ENCODE measurements at regions not wholly inside any gene's neighbourhood (a gene's known extent, or its start where the extent isn't known, plus 50 kb on each side); places are given as distances from the start of the nearest gene placed in this dataset.
"Not testable (repeated sequence)": the region's sequence is repeated elsewhere in the genome, so short reads cannot be mapped to it uniquely, and the experiment has no call there.

- DNase-seq (ENCODE audit: low read depth, low spot score) = no peak
- H3K4me3 ChIP-seq (ENCODE audit: low read depth, low read length) = no peak overlapping the region
- TF ChIP-seq, protein P1, sequence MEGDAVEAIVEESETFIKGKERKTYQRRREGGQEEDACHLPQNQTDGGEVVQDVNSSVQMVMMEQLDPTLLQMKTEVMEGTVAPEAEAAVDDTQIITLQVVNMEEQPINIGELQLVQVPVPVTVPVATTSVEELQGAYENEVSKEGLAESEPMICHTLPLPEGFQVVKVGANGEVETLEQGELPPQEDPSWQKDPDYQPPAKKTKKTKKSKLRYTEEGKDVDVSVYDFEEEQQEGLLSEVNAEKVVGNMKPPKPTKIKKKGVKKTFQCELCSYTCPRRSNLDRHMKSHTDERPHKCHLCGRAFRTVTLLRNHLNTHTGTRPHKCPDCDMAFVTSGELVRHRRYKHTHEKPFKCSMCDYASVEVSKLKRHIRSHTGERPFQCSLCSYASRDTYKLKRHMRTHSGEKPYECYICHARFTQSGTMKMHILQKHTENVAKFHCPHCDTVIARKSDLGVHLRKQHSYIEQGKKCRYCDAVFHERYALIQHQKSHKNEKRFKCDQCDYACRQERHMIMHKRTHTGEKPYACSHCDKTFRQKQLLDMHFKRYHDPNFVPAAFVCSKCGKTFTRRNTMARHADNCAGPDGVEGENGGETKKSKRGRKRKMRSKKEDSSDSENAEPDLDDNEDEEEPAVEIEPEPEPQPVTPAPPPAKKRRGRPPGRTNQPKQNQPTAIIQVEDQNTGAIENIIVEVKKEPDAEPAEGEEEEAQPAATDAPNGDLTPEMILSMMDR (IDR thresholded peaks at IDR 0.05; ENCODE audit: insufficient read depth, low read length, missing control alignments) = no peak
- POLR2A ChIA-PET = no interaction called here
- CTCF ChIA-PET = interaction anchor here (1.3 kb wide), 1 partner anchor 22 kb away, joined by 3 read pairs; no protein-coding TSS in a partner anchor
Observed at GRCh38 chr10:3261921-3262320, 89.3 kb upstream of the PITRM1 start.

DNA sequence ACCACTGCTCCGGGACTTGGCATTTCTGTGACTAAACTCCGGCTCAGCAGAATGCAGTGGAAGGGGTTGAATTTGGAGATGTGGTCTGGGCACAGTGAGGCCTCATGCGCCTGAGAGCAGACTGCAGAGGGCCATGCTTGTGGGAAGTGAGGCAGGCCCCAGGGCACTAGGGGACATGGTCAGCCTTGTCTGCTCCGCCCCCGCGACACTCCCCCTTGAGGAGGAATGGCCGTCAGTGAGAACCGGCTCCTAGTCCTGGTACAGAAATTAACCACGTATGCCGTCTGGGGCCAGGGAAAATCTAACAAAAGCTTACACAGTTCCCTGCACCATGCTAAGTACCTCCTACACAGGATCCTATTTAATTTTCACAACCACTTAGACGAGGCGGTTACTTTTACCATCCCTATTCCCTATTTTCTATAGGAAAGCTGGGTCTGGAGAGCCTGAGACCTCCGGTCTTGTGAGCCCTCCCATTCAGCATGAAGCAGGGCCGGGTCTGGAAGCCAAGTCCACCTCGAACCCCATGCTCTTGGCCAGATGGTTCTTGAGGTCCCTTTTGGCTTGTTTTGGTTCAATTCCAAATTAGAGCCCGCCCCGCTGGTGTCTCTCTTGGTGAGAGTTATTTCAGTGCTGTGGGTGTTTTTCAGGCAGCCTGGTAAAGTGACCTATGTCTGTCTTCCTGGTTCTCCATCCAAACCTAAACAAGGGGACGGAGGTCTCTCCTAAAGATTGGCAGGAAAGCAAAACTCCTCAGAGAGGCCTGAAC is 87.7 kb upstream of the PITRM1 start:
- TF ChIP-seq, protein P1 (IDR thresholded peaks at IDR 0.05; ENCODE audit: insufficient read depth, low read length, missing control alignments) = no peak
- no peak for DNase-seq (ENCODE audit: low read depth, low spot score)
- CTCF ChIA-PET = interaction anchor here (0.8 kb wide), 1 partner anchor 12 kb away, joined by 3 read pairs; no protein-coding TSS in a partner anchor
- H3K4me3 ChIP-seq (ENCODE audit: low read depth, low read length) = no peak overlapping the region
- POLR2A ChIA-PET = no interaction called here

GRCh38 chr10:3259499-3259898 is 86.9 kb upstream of the PITRM1 start:
- ChIA-PET CTCF (no interaction called here), POLR2A (no interaction called here)
- TF ChIP-seq, protein P1 (IDR thresholded peaks at IDR 0.05; ENCODE audit: insufficient read depth, low read length, missing control alignments) = no peak
- no peak overlapping the region for H3K4me3 ChIP-seq (ENCODE audit: low read depth, low read length)
- DNase-seq (ENCODE audit: low read depth, low spot score) = no peak

DNA sequence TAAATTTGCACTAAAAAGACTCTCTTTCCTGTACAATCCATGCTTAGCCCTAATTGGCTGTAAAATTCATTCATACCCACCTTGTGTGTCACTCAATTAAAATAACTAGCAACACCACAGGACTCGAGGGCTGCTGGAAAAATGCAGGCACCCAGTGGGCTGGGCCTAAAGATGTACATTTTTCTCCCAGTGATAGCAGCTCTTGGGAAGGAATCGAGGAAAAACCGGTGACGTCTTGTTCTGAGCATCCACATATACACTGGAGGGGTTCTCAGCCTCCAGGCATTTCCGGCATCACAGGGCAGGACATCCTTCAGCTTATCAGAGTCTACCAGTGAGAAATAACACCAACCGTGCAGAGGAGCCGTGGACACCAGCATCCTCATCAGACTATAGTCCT is 85.8 kb upstream of the PITRM1 start:
- POLR2A ChIA-PET = no interaction called here
- TF ChIP-seq, protein P1 (IDR thresholded peaks at IDR 0.05; ENCODE audit: insufficient read depth, low read length, missing control alignments) = no peak
- CTCF ChIA-PET = no interaction called here
- no peak overlapping the region for H3K4me3 ChIP-seq (ENCODE audit: low read depth, low read length)
- DNase-seq (ENCODE audit: low read depth, low spot score) = no peak

GRCh38 chr10:3255616-3256015 is 83.0 kb upstream of the PITRM1 start:
- ChIA-PET POLR2A (interaction anchor here (0.7 kb wide), 1 partner anchor 162 kb away, joined by 3 read pairs; no protein-coding TSS in a partner anchor), CTCF (interaction anchor here (1.5 kb wide), 1 partner anchor 15 kb away, joined by 4 read pairs; no protein-coding TSS in a partner anchor)
- no peak overlapping the region for H3K4me3 ChIP-seq (ENCODE audit: low read depth, low read length)
- TF ChIP-seq, protein P1 (IDR thresholded peaks at IDR 0.05; ENCODE audit: insufficient read depth, low read length, missing control alignments) = no peak
- no peak for DNase-seq (ENCODE audit: low read depth, low spot score)

- ChIA-PET POLR2A (no interaction called here), CTCF (interaction anchor here (1.1 kb wide), 1 partner anchor 15 kb away, joined by 4 read pairs; no protein-coding TSS in a partner anchor)
- DNase-seq (ENCODE audit: low read depth, low spot score) = no peak
- no peak overlapping the region for H3K4me3 ChIP-seq (ENCODE audit: low read depth, low read length)
- TF ChIP-seq, protein P1 (IDR thresholded peaks at IDR 0.05; ENCODE audit: insufficient read depth, low read length, missing control alignments) = no peak
Observed at GRCh38 chr10:3255075-3255474, 82.5 kb upstream of the PITRM1 start.

DNA sequence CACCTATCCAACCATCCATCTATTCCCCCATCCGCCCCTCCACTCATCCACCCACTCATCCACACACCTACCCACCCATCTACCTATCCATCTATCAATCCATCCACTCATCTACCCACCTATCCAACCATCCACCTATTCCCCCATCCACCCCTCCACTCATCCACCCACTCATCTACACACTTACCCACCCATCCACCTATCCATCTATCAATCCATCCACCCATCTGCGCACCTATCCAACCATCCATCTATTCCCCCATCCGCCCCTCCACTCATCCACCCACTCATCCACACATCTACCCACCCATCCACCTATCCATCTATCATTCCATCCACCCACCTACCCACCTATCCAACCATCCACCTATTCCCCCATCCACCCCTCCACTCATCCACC is 81.4 kb upstream of the PITRM1 start:
- POLR2A ChIA-PET; H3K4me3 ChIP-seq (ENCODE audit: low read depth, low read length); DNase-seq (ENCODE audit: low read depth, low spot score): not testable (repeated sequence)
- CTCF ChIA-PET = interaction anchor here (1.1 kb wide), 1 partner anchor 14 kb away, joined by 4 read pairs; no protein-coding TSS in a partner anchor

Measured in AG04449 (cell line).